GM23248 (cell line): ENCODE measurements at regions not wholly inside any gene's neighbourhood (a gene's known extent, or its start where the extent isn't known, plus 50 kb on each side); places are given as distances from the start of the nearest gene placed in this dataset.

Source experiments
- EZH2 ChIP-seq: fragments of 200-600 bp; sonication (generic); IDR thresholded peaks from 2 replicates; pipeline ENCODE4 v1.6.1; 2018; ENCODE audit warnings: antibody characterized with exemption, mild to moderate bottlenecking; ENCODE audit not compliant: insufficient read depth, poor library complexity, severe bottlenecking
- EZH2phosphoT487 ChIP-seq: fragments of 200-600 bp; sonication (generic); IDR thresholded peaks from 2 replicates; pipeline ENCODE4 v1.6.1; 2018; ENCODE audit warnings: antibody characterized with exemption, moderate library complexity, mild to moderate bottlenecking, low read depth; ENCODE audit not compliant: insufficient read depth

DNA sequence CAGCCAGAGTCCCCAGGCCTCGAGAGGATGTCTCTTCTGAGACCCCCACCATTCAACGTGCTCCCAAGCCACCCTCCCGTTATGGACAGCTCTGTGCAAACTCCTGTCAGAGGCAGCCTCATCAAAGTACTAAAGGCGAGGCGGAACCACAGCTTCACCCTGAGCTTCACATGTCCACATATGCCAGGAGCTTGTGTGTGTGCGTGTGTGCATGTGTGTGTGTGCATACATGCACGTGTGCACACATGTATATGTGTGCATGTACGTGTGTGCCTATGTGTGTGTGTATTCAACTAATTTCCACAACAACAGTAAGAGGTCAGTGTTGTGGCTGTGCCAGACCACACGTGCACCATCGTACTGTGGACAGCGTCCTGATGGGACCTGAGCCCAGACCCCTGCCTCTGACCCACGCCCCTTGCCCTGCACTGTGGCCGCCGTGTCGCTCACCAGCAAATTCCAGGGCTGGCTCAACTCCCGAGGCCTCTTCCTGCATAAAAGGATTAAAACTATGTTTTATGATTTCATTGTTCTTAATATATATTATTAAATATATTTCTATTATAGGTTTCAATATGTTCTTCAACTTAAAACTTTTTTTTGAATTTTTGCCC lies 444.8 kb downstream of the EIPR1 start:
- no peak for TF ChIP-seq EZH2
- no peak for TF ChIP-seq EZH2phosphoT487
